NOMO-1 treated with DMSO at 0.1 percent for 48 hours (cell line): ENCODE measurements at regions not wholly inside any gene's neighbourhood (a gene's known extent, or its start where the extent isn't known, plus 50 kb on each side); places are given as distances from the start of the nearest gene placed in this dataset.

Experiments used
- DNase-seq: peaks from one replicate; lab custom pipeline; 2025; ENCODE audit not compliant: unreplicated experiment; lab: John Stamatoyannopoulos, UW

DNA sequence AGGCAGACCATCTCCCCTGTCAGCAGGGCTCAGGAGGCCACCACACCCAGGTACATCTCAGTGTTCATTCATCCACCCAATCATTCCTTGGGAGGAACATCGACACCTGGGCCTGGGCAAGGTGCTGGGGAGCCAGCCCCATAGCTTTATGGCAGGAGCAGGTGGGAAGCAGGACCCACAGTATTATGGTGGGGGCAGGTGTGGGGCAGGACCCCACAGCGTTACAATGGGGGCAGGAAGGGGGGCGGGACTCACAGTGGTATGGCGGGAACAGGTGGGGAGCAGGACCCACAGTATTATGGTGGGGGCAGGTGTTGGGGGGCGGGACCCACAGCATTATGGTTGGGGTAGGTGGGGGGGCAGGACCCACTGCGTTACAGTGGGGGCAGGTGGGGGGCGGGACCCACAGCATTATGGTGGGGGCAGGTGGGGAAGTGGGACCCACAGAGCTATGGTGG lies 128.9 kb upstream of the HS6ST1 start:
- DNase-seq = no peak

DNA sequence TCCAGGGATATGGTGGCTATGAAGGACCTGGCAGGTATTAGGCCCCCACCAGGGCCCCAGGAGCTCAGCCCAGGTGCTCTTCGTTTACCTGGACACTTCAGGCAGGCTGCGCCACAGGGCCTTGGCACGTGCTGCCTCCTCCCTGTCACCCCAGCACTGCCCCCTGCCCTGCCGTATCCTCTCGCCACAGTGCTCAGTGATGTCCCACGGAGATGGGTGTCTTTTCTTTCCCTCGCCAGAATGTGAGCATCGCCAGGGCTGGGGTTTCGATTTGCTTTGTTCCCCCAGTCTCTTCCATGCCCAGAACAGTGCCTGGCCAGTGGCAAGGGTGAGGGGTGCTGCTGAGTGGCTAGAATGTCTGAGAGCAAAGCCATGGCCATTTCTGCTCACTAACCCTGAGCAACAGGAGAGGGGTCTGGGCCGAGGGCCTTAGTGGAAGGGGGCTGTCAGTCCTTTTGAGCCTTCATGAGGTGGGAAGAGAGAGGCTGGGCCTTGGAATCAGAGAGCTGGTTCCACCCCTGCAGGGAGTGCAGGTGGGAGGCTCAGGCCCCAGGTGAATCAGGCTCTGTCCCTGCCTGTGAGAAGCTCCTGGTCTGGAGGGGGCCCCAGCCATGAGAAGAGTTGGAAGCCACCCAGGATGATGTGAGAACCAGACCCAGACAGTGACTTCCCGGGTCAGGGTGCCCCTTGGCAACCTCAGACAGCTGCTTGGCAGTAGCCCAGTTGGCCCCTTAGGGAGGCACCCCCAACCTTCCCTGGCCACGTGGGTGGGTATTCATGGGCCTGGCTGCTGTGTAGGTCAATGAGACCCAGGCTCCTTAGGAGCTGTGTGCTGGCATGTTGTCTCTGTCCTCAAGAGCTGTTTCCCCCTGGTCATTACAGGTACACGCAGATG lies 129.9 kb upstream of the HS6ST1 start:
- DNase-seq = no peak

DNA sequence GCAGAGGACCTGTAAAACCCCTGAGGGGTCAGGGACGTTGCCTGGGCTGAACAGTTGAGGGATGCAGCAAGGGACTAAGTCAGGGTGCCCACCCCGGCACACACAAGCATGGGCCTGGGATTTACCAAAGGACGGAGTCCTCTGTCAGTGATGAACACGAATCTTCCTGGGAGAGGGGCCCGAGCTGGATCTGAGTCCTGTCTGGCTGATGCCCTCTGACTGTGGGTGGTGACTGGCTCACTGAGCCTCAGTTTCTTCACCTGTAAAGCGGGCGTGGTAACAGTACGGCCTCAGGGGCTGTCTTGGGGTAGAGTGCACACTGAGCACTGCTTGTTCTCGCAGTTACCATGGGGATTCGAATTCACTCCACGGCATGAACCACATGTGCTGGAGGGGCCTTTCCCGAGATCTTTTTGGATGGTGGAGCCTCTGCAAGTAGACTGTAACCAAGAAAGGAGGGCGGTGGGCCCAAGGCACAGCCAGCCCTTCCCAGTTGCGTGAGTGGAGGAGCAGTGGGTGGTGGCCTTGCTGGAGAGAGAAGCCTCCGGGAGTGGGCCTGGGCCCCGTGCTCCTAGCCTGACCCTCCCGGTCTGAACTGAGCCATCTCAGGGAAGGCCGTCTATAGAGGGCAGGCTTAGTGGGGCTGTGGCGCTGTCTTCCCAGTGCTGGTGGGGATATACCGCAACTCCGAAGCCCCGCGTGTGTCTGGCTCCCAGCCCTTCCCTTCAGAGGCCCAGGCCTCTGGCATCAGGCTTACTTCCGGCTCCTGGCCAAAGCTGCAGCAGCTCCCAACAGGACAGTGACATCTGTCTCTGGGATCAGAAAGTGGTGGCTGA lies 130.8 kb upstream of the HS6ST1 start:
- no peak for DNase-seq

DNA sequence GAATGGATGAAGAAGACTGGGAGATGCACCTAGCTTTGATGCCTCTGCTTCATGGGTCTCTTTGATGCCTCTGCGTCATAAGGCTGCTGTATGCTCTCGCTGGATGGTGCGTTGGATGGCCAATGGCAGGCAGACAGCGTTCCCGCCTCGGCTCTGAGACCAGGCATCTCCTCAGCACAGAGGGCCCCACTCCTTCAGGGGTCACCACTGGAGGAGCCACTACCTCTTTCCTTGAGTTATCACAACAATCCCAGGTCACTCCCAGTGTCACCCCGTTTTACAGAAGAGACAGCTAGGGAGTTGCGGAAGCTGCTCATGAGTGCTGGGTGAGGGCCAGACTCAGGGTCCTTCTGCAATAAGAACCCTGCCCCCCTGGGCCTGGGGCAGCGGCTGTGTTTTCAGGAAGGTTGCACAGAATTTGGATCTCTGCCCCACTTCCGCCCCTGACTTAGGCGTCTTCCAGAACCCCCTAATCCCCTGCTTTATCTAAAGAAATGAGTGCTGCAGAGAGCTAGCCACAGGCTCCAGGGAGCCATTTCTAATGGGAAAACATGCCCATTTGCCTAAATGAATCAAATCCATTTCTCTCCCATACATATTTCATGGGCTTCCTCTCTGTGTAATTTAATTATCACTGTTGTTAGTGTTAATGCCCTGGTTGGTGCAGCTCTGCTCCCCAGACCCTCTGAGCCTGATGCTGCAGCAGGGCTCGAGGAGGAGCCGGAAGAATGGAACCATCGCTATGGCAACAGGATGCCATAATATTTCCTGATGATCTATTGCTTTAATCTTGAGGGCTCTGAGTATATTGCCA lies 131.8 kb upstream of the HS6ST1 start:
- no peak for DNase-seq

DNA sequence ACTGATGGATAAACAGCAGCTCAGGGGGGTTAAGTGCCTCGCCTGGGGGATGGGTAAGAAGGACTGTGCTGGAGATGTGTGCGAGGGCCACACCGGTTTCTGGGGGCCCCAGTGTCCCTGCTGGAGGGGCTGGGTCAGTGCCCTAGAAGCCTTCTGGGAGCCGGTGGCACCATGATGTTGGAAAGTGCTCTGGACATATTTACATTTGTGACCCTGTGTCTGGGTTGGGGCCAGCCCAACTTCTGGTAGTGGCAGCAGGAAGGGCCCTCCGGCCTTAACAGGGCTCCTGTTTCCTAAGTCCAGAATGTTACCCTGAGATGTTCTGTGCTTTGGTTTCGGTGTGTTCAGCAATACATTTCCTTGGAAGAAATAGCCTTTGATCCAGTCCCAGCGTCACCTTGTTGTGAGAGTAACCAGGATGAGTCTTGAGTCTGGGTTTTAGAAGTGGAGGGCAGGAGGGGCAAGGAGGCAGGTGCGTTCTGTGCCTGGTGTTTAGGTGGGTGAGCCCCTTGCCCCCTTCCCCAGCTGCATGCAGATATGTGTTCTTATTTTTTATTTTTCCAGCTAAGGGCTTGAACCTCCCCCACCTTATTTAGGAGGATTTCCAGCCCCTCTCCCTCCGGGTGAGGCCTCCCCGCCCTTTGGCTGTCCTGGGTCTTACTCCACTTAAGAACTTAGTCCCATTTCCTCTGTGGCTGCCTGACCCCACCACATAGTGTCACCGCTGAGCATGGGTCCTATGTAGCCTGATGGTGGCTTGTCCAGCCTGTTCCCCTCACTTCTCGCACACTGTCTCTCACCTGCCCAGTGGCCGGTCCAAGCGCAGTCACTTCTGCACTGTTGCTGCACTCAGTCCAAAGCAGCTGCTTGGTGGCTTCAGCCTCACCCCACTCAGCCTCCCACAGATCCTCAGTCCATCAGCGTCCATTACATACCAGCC lies 132.7 kb upstream of the HS6ST1 start:
- no peak for DNase-seq

DNA sequence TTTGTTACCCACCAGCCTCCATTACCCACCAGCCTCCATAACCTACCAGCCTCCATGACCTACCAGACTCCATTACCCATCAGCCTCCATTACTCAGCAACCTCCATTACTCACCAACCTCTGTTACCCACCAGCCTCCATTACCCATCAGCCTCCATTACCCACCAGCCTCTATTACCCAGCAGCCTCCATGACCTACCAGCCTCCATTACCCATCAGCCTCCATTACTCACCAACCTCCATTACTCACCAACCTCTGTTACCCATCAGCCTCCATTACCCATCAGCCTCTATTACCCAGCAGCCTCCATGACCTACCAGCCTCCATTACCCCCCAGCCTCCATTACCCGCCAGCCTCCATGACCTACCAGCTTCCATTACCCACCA lies 133.3 kb upstream of the HS6ST1 start:
- DNase-seq = no peak

DNA sequence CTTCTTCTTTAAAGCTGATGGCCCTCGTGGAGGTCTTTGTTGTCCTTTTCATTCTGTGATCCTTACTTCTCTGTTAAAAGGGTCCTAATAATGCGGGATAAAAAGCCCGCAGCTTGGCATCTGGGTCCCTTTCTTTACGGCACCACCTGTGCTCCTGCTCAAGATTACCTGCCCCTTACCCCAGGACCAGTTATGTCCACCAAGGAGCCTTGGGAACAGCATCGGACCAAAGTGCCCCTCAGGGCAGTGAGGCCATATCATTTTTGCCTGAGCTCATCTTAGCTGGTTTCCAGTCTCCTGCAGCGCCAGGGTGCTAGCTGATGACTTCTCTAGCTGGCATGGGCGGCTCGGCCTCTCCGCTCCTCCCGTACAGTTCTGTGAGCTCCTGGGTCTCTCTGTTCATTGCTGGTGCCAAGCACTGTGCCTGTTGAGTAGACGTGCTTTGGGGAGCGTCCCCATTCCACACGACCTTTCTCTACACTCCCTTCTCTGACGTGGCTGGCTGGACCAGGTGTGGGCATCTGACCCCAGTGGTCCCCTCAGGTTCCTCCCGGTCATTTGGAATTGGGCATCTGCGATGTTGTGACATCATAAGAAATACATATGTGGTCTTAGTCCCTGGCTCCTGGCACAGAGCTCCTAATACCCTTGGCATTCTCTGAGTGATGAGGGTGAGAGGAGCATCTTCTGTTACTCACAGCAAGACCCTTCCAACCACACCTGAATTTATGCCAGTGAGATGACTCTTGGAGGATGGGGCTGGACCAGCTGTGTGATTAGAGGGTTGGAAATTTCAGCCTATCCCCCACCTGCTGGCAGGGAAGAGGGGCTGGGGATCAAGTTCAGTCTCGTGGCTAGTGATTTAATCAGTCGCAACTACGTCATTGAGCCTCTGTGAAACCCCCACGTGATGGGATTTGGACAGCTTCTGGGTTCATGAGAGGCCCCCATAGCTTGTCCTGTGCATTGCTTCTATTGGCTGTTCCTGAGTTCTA lies 134.2 kb upstream of the HS6ST1 start:
- no peak for DNase-seq

DNA sequence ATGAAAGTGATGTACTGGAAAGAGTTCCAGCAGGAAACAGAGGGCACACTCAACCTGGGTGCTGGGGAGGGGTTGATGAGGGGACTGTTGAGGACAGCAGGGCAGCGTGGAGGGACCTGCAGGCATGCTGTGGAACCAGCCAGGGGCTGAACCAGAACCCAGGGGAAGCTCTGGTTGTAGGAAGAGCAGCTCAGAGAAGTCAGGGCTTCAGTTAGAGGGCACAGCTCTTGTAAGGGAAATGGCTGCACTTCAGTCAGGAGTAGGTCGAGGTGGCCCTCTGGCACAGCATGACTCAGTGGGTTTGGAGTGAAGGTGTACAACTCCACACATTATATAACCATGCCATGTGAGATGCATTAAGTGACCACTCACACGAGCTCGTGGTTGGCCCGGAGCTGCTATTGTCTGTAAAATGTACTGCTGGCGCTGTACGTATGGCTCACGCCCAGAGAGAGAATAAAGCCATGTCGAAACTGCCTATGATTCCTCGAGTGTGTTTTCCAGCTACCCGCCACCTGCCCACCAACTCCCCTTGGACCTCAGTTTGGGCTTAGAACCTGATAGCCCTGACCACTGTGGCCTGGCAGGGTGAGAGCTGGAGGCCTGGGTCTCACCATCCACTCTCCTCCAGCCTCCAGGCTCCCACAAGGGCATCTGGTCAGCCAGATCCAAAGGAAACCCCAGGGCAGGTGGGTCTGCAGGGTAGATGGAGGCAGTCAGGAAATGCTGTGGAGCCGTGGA lies 136.5 kb upstream of the HS6ST1 start:
- no peak for DNase-seq

DNA sequence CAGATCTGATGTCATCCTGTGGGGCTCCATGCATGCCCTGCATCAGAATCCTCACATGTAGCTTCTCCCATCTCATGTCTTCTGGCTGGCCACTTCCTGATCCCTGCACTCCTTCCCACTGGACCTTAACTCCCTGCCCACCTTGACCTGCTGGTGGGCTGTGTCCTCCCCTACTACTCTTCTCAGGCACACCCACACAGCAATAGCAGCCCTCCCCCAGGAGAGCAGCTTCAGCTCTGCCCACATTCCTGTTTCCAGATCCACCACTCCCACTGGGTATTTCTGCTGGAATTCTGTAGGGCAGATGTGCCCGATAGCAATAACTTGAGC lies 137.0 kb upstream of the HS6ST1 start:
- no peak for DNase-seq

DNA sequence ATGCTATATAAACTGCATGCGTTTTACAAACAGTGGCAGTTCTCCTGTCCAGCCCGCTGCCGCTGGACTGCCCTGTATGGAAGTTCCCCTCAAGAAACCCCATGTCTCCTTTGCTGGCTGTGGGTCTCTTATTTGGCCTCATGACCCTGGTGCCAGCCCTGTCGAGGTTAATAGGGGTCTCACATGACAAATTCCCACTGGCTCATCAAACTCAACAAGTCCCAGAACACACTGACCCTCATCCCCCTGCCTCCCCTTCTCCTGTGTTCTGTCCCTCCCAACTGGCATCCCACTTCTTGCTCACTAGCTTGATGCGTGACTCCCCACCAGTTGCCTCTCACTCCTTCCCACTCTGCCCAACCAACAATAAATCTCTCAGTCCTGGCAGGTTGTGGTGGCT lies 137.6 kb upstream of the HS6ST1 start:
- no peak for DNase-seq

DNA sequence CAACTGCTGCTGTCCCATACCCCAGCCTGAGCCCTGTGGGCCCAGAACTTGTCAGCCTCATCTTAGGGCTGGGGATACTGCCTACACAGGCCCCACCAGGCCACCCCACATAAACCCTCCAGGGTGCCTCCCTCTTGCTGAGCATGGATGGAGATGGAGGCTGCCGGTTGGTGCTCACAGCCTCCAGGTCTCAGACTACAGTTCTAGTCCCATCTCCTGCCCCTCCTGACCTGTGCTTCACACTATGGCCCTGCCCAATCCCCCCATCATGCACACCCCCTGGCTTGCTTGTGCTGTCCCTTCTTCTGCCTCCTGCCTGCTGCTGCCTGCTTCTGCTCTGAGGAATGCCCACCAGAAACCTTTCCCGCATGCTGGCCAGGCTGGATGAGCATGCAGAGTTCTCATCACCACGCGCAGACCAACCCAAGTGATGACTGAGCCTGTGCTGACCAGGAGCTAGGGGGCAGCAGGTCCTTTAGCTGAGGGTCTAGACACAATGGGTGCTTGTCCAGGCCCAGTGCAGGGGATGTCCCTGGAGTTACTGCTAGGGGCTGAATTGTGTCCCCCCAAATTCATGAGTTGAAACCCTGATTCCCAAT lies 138.4 kb upstream of the HS6ST1 start:
- DNase-seq = no peak

DNA sequence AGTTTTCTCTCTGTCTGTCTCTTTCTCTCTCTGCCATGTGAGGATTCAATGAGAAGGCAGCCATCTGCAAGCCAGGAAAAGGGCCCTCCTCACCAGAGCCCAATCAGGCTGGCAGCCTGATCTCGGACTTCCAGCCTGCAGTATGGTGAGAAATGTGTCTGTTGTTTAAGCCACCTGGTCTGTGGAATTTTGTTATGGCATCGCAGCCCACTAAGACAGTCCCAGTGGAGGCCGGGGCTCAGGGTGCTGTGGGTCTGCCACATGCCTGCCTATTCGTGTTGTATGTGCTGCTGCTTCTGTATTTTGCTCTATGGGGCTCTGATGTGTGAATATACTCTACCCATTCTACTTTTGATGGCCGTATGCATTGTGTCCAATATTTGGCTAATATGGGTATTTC lies 139.0 kb upstream of the HS6ST1 start:
- DNase-seq = no peak

DNA sequence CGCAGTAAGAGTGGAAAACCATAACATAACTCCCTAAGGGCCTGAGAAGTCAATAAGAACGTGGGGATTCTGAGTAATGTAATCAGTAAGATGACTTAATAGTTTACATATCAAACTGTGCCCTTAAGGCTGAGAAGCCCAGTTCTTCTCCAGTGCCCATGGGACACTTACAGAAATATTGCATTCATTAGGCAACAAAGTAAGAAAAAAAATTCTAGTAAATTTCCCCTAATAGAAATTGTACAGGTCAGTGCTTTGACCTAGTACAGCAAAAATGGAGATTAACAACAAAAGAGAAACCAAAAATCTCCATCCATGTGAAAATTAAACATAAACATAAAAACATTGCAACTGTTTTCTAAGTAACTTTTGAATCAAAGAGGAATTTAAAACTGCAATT lies 139.8 kb upstream of the HS6ST1 start:
- DNase-seq = peak; percentile 55

DNA sequence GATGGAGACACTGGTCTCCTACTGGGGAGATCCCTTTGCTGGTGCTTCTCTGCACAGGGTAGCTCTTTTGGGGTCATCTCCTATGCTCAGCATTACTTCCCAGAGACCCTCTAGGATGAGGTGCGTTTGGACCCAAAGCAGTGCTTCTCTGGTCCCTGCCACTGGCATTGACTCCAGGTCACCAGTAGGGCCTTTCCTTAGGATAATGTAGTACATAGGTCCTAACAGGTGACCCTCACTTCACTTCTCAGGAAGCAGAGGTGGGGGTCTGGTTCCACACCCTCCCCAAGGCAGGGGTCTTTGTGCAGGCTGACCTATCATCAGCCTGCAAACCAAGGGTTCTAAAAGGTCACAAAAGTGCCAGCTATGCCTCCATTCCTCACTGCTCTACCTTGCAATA lies 145.8 kb upstream of the HS6ST1 start:
- no peak for DNase-seq

DNA sequence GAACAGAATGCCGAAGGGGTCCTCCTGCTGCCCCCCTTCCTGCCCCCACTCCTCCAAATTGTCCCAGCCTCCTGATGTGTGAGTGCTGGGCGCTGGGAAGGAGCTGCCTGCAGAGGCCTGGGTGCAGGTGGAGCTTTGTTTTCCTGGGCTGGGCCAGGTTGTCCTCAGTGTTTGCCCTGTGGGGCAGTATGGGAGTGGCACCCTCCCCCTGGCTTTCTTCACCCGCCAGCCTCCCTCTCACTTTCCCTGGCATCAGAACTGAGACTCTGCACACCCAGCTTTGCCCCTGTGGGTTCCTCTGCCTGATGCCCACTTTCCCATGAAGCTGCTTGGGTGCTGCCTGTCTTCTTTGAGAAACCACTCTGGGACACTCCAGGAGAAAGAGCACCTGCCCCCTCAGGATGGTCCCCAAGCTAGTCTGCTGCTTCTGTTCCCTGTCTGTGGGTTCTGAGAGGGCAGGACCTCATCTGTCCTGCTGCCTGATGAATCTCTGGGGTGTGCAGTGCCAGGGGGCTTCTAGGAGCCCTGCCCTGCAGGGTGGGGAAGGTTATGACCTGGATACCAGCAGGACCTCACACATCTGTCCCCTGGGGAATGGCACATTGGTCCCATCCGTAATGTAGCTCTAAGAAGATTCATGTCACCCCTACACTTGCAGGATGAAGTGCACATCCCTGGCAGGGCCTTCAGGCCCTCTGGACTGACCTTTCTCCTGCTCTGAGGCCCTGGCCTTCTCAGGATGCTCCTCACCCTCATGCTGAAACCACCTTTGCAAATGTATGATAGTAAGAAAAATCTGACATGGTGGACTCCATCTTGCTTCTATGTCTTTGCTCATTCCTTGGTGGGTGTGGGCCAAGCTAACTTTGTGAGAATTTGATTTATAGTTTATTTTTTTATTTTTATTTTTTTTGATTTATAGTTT lies 146.8 kb upstream of the HS6ST1 start:
- DNase-seq = no peak

DNA sequence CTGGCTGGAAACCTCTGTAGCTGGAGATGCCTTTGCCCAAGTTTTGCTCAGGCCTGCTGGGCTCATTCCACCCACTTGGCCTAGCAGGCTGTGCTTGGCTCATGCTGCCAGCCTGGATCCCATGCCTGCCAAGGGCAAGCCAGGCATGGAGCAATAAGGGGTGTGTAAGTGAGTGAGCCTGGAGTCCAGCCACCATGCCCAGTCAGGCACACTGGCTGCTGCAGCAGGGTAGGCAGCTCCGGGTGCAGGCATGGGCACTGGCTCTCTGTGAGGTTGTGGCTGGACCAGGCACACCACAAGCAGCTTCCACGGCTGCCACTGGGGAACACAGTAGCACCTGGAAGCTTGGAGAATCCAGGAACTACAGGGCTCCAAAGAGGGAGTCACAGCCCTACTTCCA lies 147.7 kb upstream of the HS6ST1 start:
- no peak for DNase-seq

DNA sequence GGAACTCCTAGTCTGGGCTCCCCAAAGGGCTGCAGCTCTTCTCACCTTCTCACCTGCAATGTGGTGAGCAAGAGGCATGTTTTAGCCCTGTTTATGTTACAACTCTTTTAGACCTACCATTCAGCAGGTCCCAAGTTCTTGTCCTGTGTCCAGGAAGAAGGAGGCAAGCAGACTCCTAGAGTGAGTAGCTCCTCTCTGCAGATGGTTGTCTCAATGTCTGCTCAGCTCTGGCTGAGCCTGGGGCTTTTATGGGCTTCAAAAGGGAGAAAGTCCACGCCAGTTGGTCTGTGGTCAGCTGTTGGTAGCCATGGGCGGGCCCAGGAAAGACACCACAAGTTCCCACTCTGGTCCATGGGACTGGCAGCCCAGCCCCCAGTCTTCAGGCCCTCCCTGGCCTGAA lies 148.1 kb upstream of the HS6ST1 start:
- DNase-seq = no peak
